HTR-8/SVneo (cell line): ENCODE measurements at regions not wholly inside any gene's neighbourhood (a gene's known extent, or its start where the extent isn't known, plus 50 kb on each side); places are given as distances from the start of the nearest gene placed in this dataset.

Experiments used
- DNase-seq: peaks from one replicate; pipeline ENCODE4 v3.0.0; 2011; ENCODE audit warnings: low spot score, mixed read lengths; ENCODE audit not compliant: insufficient read length
- FAIRE-seq: peaks from 2 replicates; lab custom pipeline; 2011; peaks lifted over from hg19 to GRCh38; lab: Jason Lieb, UNC

GRCh38 chr2:64704161-64704560, 50.4 kb upstream of the SERTAD2 start:
- DNase-seq (no peak), FAIRE-seq (no peak)

GRCh38 chr2:64704996-64705395, 51.3 kb upstream of the SERTAD2 start:
- FAIRE-seq (no peak), DNase-seq (no peak)

GRCh38 chr2:64707276-64707675, 53.6 kb upstream of the SERTAD2 start:
- DNase-seq (no peak), FAIRE-seq (no peak)

GRCh38 chr2:64708829-64709228, 55.1 kb upstream of the SERTAD2 start:
- DNase-seq (no peak), FAIRE-seq (no peak)

GRCh38 chr2:64711252-64711800, 57.6 kb upstream of the SERTAD2 start:
- no peak for FAIRE-seq

GRCh38 chr2:64713686-64714085, 60.0 kb upstream of the SERTAD2 start:
- DNase-seq = no peak
- no peak for FAIRE-seq

More at GRCh38 chr2:64711252-64711800, 57.6 kb upstream of the SERTAD2 start:
- DNase-seq = no peak

GRCh38 chr2:64716569-64716968, 62.9 kb upstream of the SERTAD2 start:
- FAIRE-seq = no peak
- DNase-seq = no peak

GRCh38 chr2:64718250-64718885, 64.7 kb upstream of the SERTAD2 start:
- no peak for FAIRE-seq
- no peak for DNase-seq

GRCh38 chr2:64720535-64721319, 67.0 kb upstream of the SERTAD2 start:
- FAIRE-seq (no peak), DNase-seq (no peak)

GRCh38 chr2:64721320-64721623, 67.6 kb upstream of the SERTAD2 start:
- FAIRE-seq (no peak), DNase-seq (no peak)

GRCh38 chr2:64722291-64723044, 68.8 kb upstream of the SERTAD2 start:
- FAIRE-seq (no peak), DNase-seq (no peak)

GRCh38 chr2:64727013-64727767, 73.5 kb upstream of the SERTAD2 start:
- FAIRE-seq = no peak

GRCh38 chr2:64727843-64728463, 74.2 kb upstream of the SERTAD2 start:
- no peak for DNase-seq
- no peak for FAIRE-seq

More at GRCh38 chr2:64727013-64727767, 73.5 kb upstream of the SERTAD2 start:
- DNase-seq = no peak

- FAIRE-seq = no peak
Observed at GRCh38 chr2:64730551-64731262, 77.0 kb upstream of the SERTAD2 start.

GRCh38 chr2:64731263-64731643, 77.5 kb upstream of the SERTAD2 start:
- DNase-seq (no peak), FAIRE-seq (no peak)

More at GRCh38 chr2:64730551-64731262, 77.0 kb upstream of the SERTAD2 start:
- no peak for DNase-seq

- FAIRE-seq (no peak), DNase-seq (no peak)
Observed at GRCh38 chr2:64731746-64732145, 78.0 kb upstream of the SERTAD2 start.

- no peak for FAIRE-seq
- DNase-seq = no peak
Observed at GRCh38 chr2:64732146-64732545, 78.4 kb upstream of the SERTAD2 start.

GRCh38 chr2:64735504-64735903, 81.8 kb upstream of the SERTAD2 start:
- FAIRE-seq (no peak), DNase-seq (no peak)

GRCh38 chr2:64737547-64737946, 83.8 kb upstream of the SERTAD2 start:
- FAIRE-seq = no peak
- DNase-seq = no peak
